ENCODE measurements at regions not wholly inside any gene's neighbourhood (a gene's known extent, or its start where the extent isn't known, plus 50 kb on each side); places are given as distances from the start of the nearest gene placed in this dataset.
A peak's percentile ranks its signal among the peaks of the same experiment; 100 is the strongest.

DNA sequence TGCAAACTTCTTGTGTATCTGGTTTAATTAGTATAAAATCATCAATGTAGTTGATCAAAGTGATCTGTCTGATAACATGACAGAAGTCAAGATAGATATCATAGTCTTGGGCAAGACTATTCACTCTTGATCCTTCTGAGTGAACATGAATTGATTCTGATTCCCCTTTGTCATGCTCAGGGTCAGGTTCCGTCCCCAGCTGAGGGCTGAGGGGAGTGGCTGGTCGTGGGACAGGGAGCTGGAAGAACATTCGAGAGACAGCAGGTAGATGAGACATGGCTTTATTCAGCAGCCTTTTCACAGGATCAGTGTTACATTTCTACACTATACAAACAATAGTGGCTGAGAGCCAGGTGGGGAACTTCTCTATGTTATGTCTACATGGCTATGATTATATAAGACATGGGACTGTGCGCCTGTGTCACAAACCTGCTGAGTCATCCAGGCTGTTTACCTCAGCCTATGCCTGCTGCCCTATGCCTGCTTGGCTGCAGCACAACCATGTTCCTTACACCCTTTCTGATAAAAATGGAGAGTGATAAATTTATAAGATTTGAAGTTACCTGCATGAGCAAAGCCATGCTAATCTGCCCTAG lies 586.9 kb upstream of the NR3C2 start:
- Histone ChIP-seq H3K27me3 (no peaks in the 10 kb centered on the region), H3K4me3 (replicated peaks in 1 of 3) (no peak overlapping the region), H3K9me3 (no peaks in the 10 kb centered on the region), H3K4me1 (peaks cover 4 to 15% of the 10 kb centered on the region in 2 donors), H3K27ac (no peak overlapping the region), H3K36me3 (no peaks in the 10 kb centered on the region)
- intact Hi-C loops (cut with DNase I), result no loop called here
- 64 to 67% methylated on average over 4 of the region's 4 CpGs for WGBS, 2 donors
- TF ChIP-seq POLR2A (IDR thresholded peaks at IDR 0.05) (no peak), CTCF (IDR thresholded peaks at IDR 0.05) (no peak)
- DNase-seq, result peak; percentile 13 to 20

- no peak overlapping the region for H3K27ac ChIP-seq
- peaks cover 4 to 15% of the 10 kb centered on the region in 2 donors for H3K4me1 ChIP-seq
- H3K36me3 ChIP-seq, result no peaks in the 10 kb centered on the region
- DNase-seq, result no peak
- no peaks in the 10 kb centered on the region for H3K9me3 ChIP-seq
- H3K27me3 ChIP-seq, result no peaks in the 10 kb centered on the region
- no peak overlapping the region for H3K4me3 ChIP-seq (replicated peaks in 1 of 3)
- 93 to 94% methylated on average over 2 of the region's 2 CpGs for WGBS, 2 donors
- intact Hi-C loops (cut with DNase I), result no loop called here
- TF ChIP-seq CTCF (IDR thresholded peaks at IDR 0.05) (no peak), POLR2A (IDR thresholded peaks at IDR 0.05) (no peak)
Observed at GRCh38 chr4:149026696-149027095, 584.5 kb upstream of the NR3C2 start.

DNA sequence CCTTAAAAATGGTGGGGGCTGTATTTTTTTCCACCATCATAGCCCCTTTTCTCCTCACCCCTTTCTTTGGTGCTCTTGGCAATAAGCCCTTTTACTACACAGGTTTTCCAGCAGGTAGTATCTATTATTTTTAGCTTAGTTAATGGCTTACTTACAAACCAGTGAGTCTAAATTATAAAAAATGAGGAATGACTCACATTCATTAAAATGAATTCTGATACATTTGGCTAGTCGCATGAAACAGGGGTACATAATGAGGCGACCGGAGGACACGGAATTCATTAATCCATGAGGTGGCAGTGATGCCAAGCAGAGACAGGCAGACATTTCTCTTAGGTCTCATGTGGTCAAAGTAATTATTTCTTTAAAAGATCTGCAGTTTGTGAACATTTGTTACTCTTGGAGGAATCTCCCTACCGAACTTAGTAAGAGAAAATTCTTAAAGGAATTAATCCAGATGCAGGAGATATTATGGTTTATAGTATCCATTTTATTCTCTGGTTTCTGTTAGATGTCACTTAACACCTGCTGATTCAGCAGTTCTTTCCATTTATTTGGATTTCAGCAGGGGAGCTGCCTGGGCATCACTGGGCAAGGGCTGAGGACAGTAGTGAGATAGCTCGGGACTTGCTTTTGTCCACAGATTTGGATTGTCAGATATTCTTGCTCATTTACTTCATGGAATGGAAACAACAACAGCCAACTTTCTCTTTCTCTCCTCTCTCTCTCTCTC lies 575.0 kb upstream of the NR3C2 start:
- Histone ChIP-seq H3K27me3 (no peaks in the 10 kb centered on the region), H3K9me3 (no peaks in the 10 kb centered on the region), H3K27ac (no peak overlapping the region), H3K4me1 (no peaks in the 10 kb centered on the region), H3K4me3 (replicated peaks in 1 of 3) (no peak overlapping the region), H3K36me3 (no peaks in the 10 kb centered on the region)
- no peak for DNase-seq
- intact Hi-C loops (cut with DNase I), result no loop called here
- no peak for TF ChIP-seq CTCF (IDR thresholded peaks at IDR 0.05)
- TF ChIP-seq POLR2A (IDR thresholded peaks at IDR 0.05), result no peak
- 82 to 84% methylated on average over 6 of the region's 6 CpGs for WGBS, 2 donors

GRCh38 chr4:149009223-149009622 lies 567.0 kb upstream of the NR3C2 start:
- Histone ChIP-seq H3K4me3 (replicated peaks in 1 of 3) (no peak overlapping the region), H3K36me3 (no peaks in the 10 kb centered on the region), H3K27ac (no peak overlapping the region), H3K27me3 (no peaks in the 10 kb centered on the region), H3K9me3 (no peaks in the 10 kb centered on the region), H3K4me1 (peaks cover 0 to 4% of the 10 kb centered on the region in 2 donors)
- no peak for TF ChIP-seq CTCF (IDR thresholded peaks at IDR 0.05)
- TF ChIP-seq POLR2A (IDR thresholded peaks at IDR 0.05), result no peak
- DNase-seq, result no peak
- WGBS, 2 donors, result 26 to 58% methylated on average over 2 of the region's 2 CpGs
- intact Hi-C loops (cut with DNase I), result no loop called here

DNA sequence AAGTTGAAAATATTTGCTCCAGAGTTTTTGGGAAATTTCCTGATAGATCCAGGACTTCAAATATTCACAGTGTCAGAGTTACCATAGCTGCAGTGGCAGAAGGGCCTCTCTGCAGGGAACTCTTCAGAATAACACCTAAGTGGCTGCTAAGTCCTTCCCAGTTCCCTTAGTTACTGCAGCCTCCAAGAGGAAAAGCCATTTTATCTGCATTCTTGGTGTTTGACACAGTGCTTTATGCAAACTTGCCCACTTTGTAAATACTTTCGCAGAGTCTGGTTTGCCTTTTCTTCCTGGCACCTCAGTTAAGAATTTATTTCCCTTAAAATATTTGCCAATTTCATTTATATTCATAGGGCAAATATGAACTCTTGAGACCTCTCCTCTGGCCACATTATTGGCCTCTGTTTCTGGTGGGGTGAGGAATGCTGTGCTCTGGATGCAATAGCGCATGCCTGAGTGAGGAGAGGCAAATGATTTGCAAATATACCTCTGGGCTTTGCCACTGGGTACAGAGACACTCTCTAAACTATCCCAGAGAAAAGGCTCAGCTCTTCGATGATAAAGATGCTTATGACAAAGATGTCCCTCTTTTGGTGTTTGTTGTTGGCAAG lies 566.3 kb upstream of the NR3C2 start:
- Histone ChIP-seq H3K27me3 (no peaks in the 10 kb centered on the region), H3K9me3 (no peaks in the 10 kb centered on the region), H3K36me3 (no peaks in the 10 kb centered on the region), H3K4me1 (peaks cover 0 to 4% of the 10 kb centered on the region in 2 donors), H3K27ac (no peak overlapping the region), H3K4me3 (replicated peaks in 1 of 3) (no peak overlapping the region)
- intact Hi-C loops (cut with DNase I), result no loop called here
- peak; percentile 5 to 12 for DNase-seq
- 74 to 75% methylated on average over 3 of the region's 3 CpGs for WGBS, 2 donors
- no peak for TF ChIP-seq CTCF (IDR thresholded peaks at IDR 0.05)
- no peak for TF ChIP-seq POLR2A (IDR thresholded peaks at IDR 0.05)
